Fibroblast of the aortic adventitia (primary cell): ENCODE measurements at regions not wholly inside any gene's neighbourhood (a gene's known extent, or its start where the extent isn't known, plus 50 kb on each side); places are given as distances from the start of the nearest gene placed in this dataset.

Experiments used
- DNase-seq: peaks from one replicate; pipeline ENCODE4 v3.0.0-alpha.2; 2010; ENCODE audit warnings: low read depth
- H3K4me3 ChIP-seq: 2 replicates; pipeline ENCODE4 v1.5.1; 2011; ENCODE audit warnings: low read depth, mild to moderate bottlenecking, control low read depth, low read length, moderate library complexity
- CTCF ChIP-seq: IDR thresholded peaks from 2 replicates; pipeline ENCODE4 v1.5.1; 2011; ENCODE audit warnings: mild to moderate bottlenecking, low read length, control low read depth, inconsistent platforms; ENCODE audit not compliant: insufficient read depth

- no peak for TF ChIP-seq CTCF
- H3K4me3 ChIP-seq = no peak overlapping the region
- peak; percentile 14 for DNase-seq
These were observed 159.2 kb downstream of the CPEB2 start for GRCh38 chr4:15161439-15161838.

- no peak for TF ChIP-seq CTCF
These were observed 159.8 kb downstream of the CPEB2 start for GRCh38 chr4:15162046-15162445.

GRCh38 chr4:15162465-15163283, 160.4 kb downstream of the CPEB2 start:
- H3K4me3 ChIP-seq = no peak overlapping the region
- TF ChIP-seq CTCF = peak; percentile 62
- DNase-seq = peak; percentile 68

More at GRCh38 chr4:15162046-15162445, 159.8 kb downstream of the CPEB2 start:
- no peak overlapping the region for H3K4me3 ChIP-seq
- DNase-seq = no peak

GRCh38 chr4:15163284-15163645, 161.0 kb downstream of the CPEB2 start:
- DNase-seq = no peak
- no peak for TF ChIP-seq CTCF

GRCh38 chr4:15164571-15164970, 162.3 kb downstream of the CPEB2 start:
- DNase-seq = no peak
- TF ChIP-seq CTCF = no peak
- no peak overlapping the region for H3K4me3 ChIP-seq

More at GRCh38 chr4:15163284-15163645, 161.0 kb downstream of the CPEB2 start:
- no peak overlapping the region for H3K4me3 ChIP-seq

GRCh38 chr4:15167743-15168142, 165.5 kb downstream of the CPEB2 start:
- no peak overlapping the region for H3K4me3 ChIP-seq
- TF ChIP-seq CTCF = no peak
- DNase-seq = no peak

- H3K4me3 ChIP-seq = no peak overlapping the region
- TF ChIP-seq CTCF = no peak
- no peak for DNase-seq
These were observed 166.5 kb downstream of the CPEB2 start for GRCh38 chr4:15168759-15169158.
